GM12878 (cell line): ENCODE measurements at regions not wholly inside any gene's neighbourhood (a gene's known extent, or its start where the extent isn't known, plus 50 kb on each side); places are given as distances from the start of the nearest gene placed in this dataset.

Experiments
- DPF2 ChIP-seq: fragments of 450-650 bp; IDR thresholded peaks from 2 replicates; pipeline ENCODE4 v1.6.1; 2017; ENCODE audit warnings: mild to moderate bottlenecking
- POLR2AphosphoS5 ChIP-seq: IDR thresholded peaks from 2 replicates; pipeline ENCODE4 v1.6.1; 2011; ENCODE audit warnings: mild to moderate bottlenecking, low read length, inconsistent platforms

GRCh38 chr13:36531746-36532486 is 99.6 kb downstream of the CCNA1 start:
- no peak for TF ChIP-seq POLR2AphosphoS5
- no peak for TF ChIP-seq DPF2
